ENCODE measurements at regions not wholly inside any gene's neighbourhood (a gene's known extent, or its start where the extent isn't known, plus 50 kb on each side); places are given as distances from the start of the nearest gene placed in this dataset.

DNA sequence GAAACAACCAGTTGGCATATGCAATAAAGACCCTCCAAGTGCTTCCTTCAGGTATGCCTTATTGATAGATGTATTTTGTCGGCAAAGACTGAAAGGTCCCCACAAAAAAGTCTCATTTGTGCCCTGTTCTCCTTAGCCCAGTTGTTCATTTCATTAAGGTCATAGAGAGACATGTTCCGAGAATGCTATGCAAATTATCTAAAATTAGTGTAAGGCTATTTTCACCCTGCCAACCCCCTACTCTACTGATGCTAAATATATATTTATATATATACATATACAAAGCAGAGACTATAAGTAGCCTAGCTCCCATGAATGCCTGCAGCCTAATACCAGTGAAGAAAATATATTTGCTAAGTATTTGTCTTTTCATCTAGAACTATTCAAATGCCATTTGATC lies 96.7 kb upstream of the ADO start:
- Histone ChIP-seq H3K27ac (ENCODE audit: insufficient read length, low read depth, low read length) (no peak overlapping the region), H3K4me2 (ENCODE audit: insufficient read depth, insufficient read length, low read length) (no peak overlapping the region), H3K79me2 (ENCODE audit: insufficient read depth, low read length) (no peaks in the 10 kb centered on the region), H3K79me1 (ENCODE audit: insufficient read depth, low read depth, low read length, poor library complexity, severe bottlenecking) (no peaks in the 10 kb centered on the region), H2AK5ac (ENCODE audit: insufficient read length, low read length) (no peak overlapping the region), H3K14ac (ENCODE audit: insufficient read depth, low read length) (no peak overlapping the region), H2BK15ac (ENCODE audit: low read depth, low read length) (no peak overlapping the region), H3K27me3 (ENCODE audit: insufficient read depth, low read length) (no peaks in the 10 kb centered on the region), H4K5ac (ENCODE audit: insufficient read length, low read depth, low read length) (no peak overlapping the region), H3K23me2 (ENCODE audit: insufficient read length, low read depth, low read length, poor library complexity, severe bottlenecking) (no peaks in the 10 kb centered on the region), H4K20me1 (ENCODE audit: control insufficient read depth, insufficient read depth, insufficient read length) (no peaks in the 10 kb centered on the region), H3K9me3 (ENCODE audit: control insufficient read depth, low read depth, low read length) (no peaks in the 10 kb centered on the region), H2BK120ac (ENCODE audit: low read depth, low read length, poor library complexity, severe bottlenecking) (no peak overlapping the region), H3K18ac (ENCODE audit: insufficient read length, low read depth, low read length) (no peak overlapping the region), H2AFZ (ENCODE audit: low read length) (no peak overlapping the region), H4K8ac (replicated peaks; ENCODE audit: insufficient read length, low read depth, low read length) (no peak overlapping the region), H3K4ac (ENCODE audit: low read depth, low read length) (no peak overlapping the region), H3K23ac (ENCODE audit: insufficient read length, low read depth, low read length) (no peak overlapping the region), H4K91ac (ENCODE audit: insufficient read length, low read depth, low read length) (no peak overlapping the region), H2BK20ac (ENCODE audit: low read depth, low read length, poor library complexity, severe bottlenecking) (no peak overlapping the region), H2BK12ac (ENCODE audit: insufficient read length, low read depth, low read length) (no peak overlapping the region), H2BK5ac (ENCODE audit: insufficient read length, low read length) (no peak overlapping the region), H3K56ac (ENCODE audit: insufficient read length, low read depth, low read length) (no peak overlapping the region), H3K4me1 (ENCODE audit: insufficient read depth, low read length) (no peaks in the 10 kb centered on the region), H3K9ac (ENCODE audit: extremely low read depth, insufficient read length, low read length) (no peak overlapping the region), H3T11ph (ENCODE audit: low read length) (no peak overlapping the region)
- Mint-ChIP-seq H3K27me3 (ENCODE audit: low read depth) (no peaks in the 10 kb centered on the region; the same call in 1 of the 2 replicates), H3K4me3 (no peak overlapping the region), H3K36me3 (ENCODE audit: insufficient read depth in 1 of 3, low read depth in 3 of 3) (no peaks in the 10 kb centered on the region), H3K27ac (no peak overlapping the region), H3K4me1 (no peaks in the 10 kb centered on the region), H3K9me3 (peaks cover 4 to 7% of the 10 kb centered on the region in 2 experiments; a peak in 4 of 5 replicates)
- no peak for DNase-seq
- TF ChIP-seq, protein P1, sequence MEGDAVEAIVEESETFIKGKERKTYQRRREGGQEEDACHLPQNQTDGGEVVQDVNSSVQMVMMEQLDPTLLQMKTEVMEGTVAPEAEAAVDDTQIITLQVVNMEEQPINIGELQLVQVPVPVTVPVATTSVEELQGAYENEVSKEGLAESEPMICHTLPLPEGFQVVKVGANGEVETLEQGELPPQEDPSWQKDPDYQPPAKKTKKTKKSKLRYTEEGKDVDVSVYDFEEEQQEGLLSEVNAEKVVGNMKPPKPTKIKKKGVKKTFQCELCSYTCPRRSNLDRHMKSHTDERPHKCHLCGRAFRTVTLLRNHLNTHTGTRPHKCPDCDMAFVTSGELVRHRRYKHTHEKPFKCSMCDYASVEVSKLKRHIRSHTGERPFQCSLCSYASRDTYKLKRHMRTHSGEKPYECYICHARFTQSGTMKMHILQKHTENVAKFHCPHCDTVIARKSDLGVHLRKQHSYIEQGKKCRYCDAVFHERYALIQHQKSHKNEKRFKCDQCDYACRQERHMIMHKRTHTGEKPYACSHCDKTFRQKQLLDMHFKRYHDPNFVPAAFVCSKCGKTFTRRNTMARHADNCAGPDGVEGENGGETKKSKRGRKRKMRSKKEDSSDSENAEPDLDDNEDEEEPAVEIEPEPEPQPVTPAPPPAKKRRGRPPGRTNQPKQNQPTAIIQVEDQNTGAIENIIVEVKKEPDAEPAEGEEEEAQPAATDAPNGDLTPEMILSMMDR (conservative IDR thresholded peaks at IDR 0.05), result no peak
- WGBS (ENCODE audit: extremely low coverage, insufficient read length, low lambda C conversion rate), result no CpG with 5 or more reads among the region's 2 CpGs

Data from H9 (cell line).